Endothelial cell of umbilical vein (primary cell): ENCODE measurements at regions not wholly inside any gene's neighbourhood (a gene's known extent, or its start where the extent isn't known, plus 50 kb on each side); places are given as distances from the start of the nearest gene placed in this dataset.

Experiments
- CTCF ChIP-seq, 2 donors: IDR thresholded peaks; 1 replicate in 1 of 2; 2 replicates in 1 of 2; pipeline ENCODE4 v1.5.1; 2011; ENCODE audit warnings: low read length in 2 of 2, mild to moderate bottlenecking in 2 of 2, moderate library complexity in 2 of 2, control low read depth in 1 of 2, inconsistent platforms in 1 of 2, low read depth in 1 of 2; ENCODE audit not compliant: insufficient read depth in 1 of 2; ENCODE audit errors: extremely low read depth in 1 of 2
- EZH2 ChIP-seq: IDR thresholded peaks from 2 replicates; pipeline ENCODE4 v1.6.1; 2012; ENCODE audit warnings: borderline replicate concordance, low read depth, mild to moderate bottlenecking, moderate library complexity, low read length, inconsistent platforms; ENCODE audit not compliant: severe bottlenecking
- JUN ChIP-seq: IDR thresholded peaks from 2 replicates; pipeline ENCODE4 v1.6.1; 2011; ENCODE audit warnings: borderline replicate concordance, low read depth; ENCODE audit not compliant: insufficient read length, insufficient read depth
- POLR2A ChIP-seq: IDR thresholded peaks from 2 replicates; pipeline ENCODE4 v1.6.1; 2012; ENCODE audit warnings: low read depth, mild to moderate bottlenecking, control low read depth, low read length

- TF ChIP-seq EZH2 (no peak), CTCF (IDR thresholded peaks at IDR 0.05; ENCODE audit: extremely low read depth in 1 of 2, insufficient read depth in 1 of 2, low read depth in 1 of 2, low read length in 2 of 2) (no peak), POLR2A (no peak), JUN (no peak)
Measured at GRCh38 chr12:29023436-29024076, 125.5 kb upstream of the FAR2 start.
